ENCODE measurements at regions not wholly inside any gene's neighbourhood (a gene's known extent, or its start where the extent isn't known, plus 50 kb on each side); places are given as distances from the start of the nearest gene placed in this dataset.

DNA sequence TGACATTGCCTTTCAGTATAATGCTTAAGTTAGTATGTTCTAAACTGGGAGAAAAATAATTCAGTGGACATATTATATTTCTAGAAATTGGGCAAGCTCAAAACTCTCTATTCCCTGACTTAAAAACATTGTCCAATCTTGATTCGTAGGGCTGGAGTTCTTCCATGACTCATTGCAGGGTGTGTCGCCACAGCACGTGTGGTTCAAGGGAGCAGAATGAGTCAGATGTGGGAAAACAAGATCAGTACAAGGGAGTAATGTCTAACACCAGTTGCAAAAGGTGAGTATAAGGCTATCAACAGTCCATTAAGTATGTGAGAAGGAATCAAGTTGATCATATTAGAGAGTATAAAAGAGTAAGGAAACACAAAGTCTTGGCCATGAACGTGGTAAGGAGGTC is 887.0 kb downstream of the TMTC2 start:
- no peak for TF ChIP-seq POLR2A (IDR thresholded peaks at IDR 0.05; ENCODE audit: low read depth, low read length)
- TF ChIP-seq TAF1 (IDR thresholded peaks at IDR 0.05; ENCODE audit: borderline replicate concordance, low read depth, low read length) = no peak
